ENCODE measurements at regions not wholly inside any gene's neighbourhood (a gene's known extent, or its start where the extent isn't known, plus 50 kb on each side); places are given as distances from the start of the nearest gene placed in this dataset.

- no peak for ATAC-seq
- TF ChIP-seq BACH2 (CRISPR knock-in tag; IDR thresholded peaks at IDR 0.05; ENCODE audit: borderline replicate concordance) (no peak), CREB5 (CRISPR knock-in tag; IDR thresholded peaks at IDR 0.05; ENCODE audit: low read depth) (no peak), ZNF70 (CRISPR knock-in tag; IDR thresholded peaks at IDR 0.05) (no peak), RARB (CRISPR knock-in tag; IDR thresholded peaks at IDR 0.05) (no peak), ZFP30 (CRISPR knock-in tag; IDR thresholded peaks at IDR 0.05) (no peak), ESRRG (CRISPR knock-in tag; IDR thresholded peaks at IDR 0.05) (no peak)
Measured at GRCh38 chr13:97526556-97526955, 92.6 kb downstream of the RAP2A start.

- no peak for TF ChIP-seq POU6F1 (CRISPR knock-in tag; IDR thresholded peaks at IDR 0.05; ENCODE audit: borderline replicate concordance, low read depth)
- TF ChIP-seq ZNF8 (CRISPR knock-in tag; IDR thresholded peaks at IDR 0.05) = no peak
- TF ChIP-seq ZNF565 (CRISPR knock-in tag; conservative IDR thresholded peaks at IDR 0.05; ENCODE audit: low read depth) = no peak
- TF ChIP-seq ZNF70 (CRISPR knock-in tag; IDR thresholded peaks at IDR 0.05) = no peak
- TF ChIP-seq TCF4 (CRISPR knock-in tag; IDR thresholded peaks at IDR 0.05; ENCODE audit: borderline replicate concordance) = no peak
- no peak for TF ChIP-seq RARB (CRISPR knock-in tag; IDR thresholded peaks at IDR 0.05)
- no peak for TF ChIP-seq SNAI2 (CRISPR knock-in tag; IDR thresholded peaks at IDR 0.05)
- no peak for TF ChIP-seq PPARA (CRISPR knock-in tag; IDR thresholded peaks at IDR 0.05; ENCODE audit: borderline replicate concordance)
- no peak for TF ChIP-seq ZFP30 (CRISPR knock-in tag; IDR thresholded peaks at IDR 0.05)
- no peak for ATAC-seq
Measured at GRCh38 chr13:97528518-97528917, 94.5 kb downstream of the RAP2A start.

GRCh38 chr13:97534540-97534939, 100.6 kb downstream of the RAP2A start:
- TF ChIP-seq CSRNP3 (CRISPR knock-in tag; IDR thresholded peaks at IDR 0.05) (no peak), PPARA (CRISPR knock-in tag; IDR thresholded peaks at IDR 0.05; ENCODE audit: borderline replicate concordance) (no peak), ZNF70 (CRISPR knock-in tag; IDR thresholded peaks at IDR 0.05) (no peak), TOX (CRISPR knock-in tag; IDR thresholded peaks at IDR 0.05; ENCODE audit: borderline replicate concordance) (no peak), ARNTL (CRISPR knock-in tag; IDR thresholded peaks at IDR 0.05; ENCODE audit: borderline replicate concordance, low read depth) (no peak), CREB5 (CRISPR knock-in tag; IDR thresholded peaks at IDR 0.05; ENCODE audit: low read depth) (no peak), TSHZ2 (CRISPR knock-in tag; IDR thresholded peaks at IDR 0.05) (no peak), ZFP3 (CRISPR knock-in tag; IDR thresholded peaks at IDR 0.05) (no peak), ZC3H10 (CRISPR knock-in tag; IDR thresholded peaks at IDR 0.05) (no peak)
- ATAC-seq = no peak

- no peak for ATAC-seq
- TF ChIP-seq OSR1 (CRISPR knock-in tag; IDR thresholded peaks at IDR 0.05) (no peak), TOX (CRISPR knock-in tag; IDR thresholded peaks at IDR 0.05; ENCODE audit: borderline replicate concordance) (no peak)
Measured at GRCh38 chr13:97535614-97536013, 101.6 kb downstream of the RAP2A start.

Measured in SK-N-SH treated with all-trans-retinoic acid at 6 μM for 48 hours (cell line).